ENCODE measurements at regions not wholly inside any gene's neighbourhood (a gene's known extent, or its start where the extent isn't known, plus 50 kb on each side); places are given as distances from the start of the nearest gene placed in this dataset.

- no peak for DNase-seq (ENCODE audit: low spot score)
Measured at GRCh38 chr10:104515678-104516199, 125.4 kb upstream of the SORCS3 start.

GRCh38 chr10:104516986-104517385, 124.1 kb upstream of the SORCS3 start:
- Histone ChIP-seq H3K4me1 (ENCODE audit: control insufficient read depth in 2 of 2, insufficient read depth in 1 of 2, low read depth in 1 of 2, low read length in 2 of 2) (no peaks in the 10 kb centered on the region), H3K27ac (replicated peaks; ENCODE audit: low read length) (no peak overlapping the region), H3K4me2 (ENCODE audit: insufficient read depth, low read length, poor library complexity, severe bottlenecking) (no peak overlapping the region), H3K79me1 (ENCODE audit: low read depth, low read length) (no peaks in the 10 kb centered on the region), H3K9me3 (replicated peaks in 1 of 2; ENCODE audit: control insufficient read depth in 2 of 2, insufficient read depth in 1 of 2, low read depth in 1 of 2, low read length in 2 of 2) (no peaks in the 10 kb centered on the region), H2BK120ac (ENCODE audit: low read depth, low read length) (no peak overlapping the region), H2AK5ac (ENCODE audit: low read depth, low read length) (no peak overlapping the region), H4K91ac (ENCODE audit: low read depth, low read length, poor library complexity) (no peak overlapping the region), H3K4ac (ENCODE audit: low read length) (no peak overlapping the region), H3K14ac (ENCODE audit: low read length) (no peak overlapping the region), H2BK15ac (ENCODE audit: low read length) (no peak overlapping the region), H3K36me3 (replicated peaks in 1 of 2; ENCODE audit: control insufficient read depth in 2 of 2, insufficient read depth in 2 of 2, low read length in 2 of 2) (no peaks in the 10 kb centered on the region), H2BK5ac (ENCODE audit: low read length) (no peak overlapping the region), H2BK12ac (ENCODE audit: low read length) (no peak overlapping the region), H4K8ac (ENCODE audit: low read depth, low read length) (no peak overlapping the region), H3K18ac (ENCODE audit: low read length) (no peak overlapping the region), H2AFZ (ENCODE audit: low read length) (no peak overlapping the region), H3K27me3 (ENCODE audit: control insufficient read depth in 3 of 3, insufficient read depth in 3 of 3, low read depth in 1 of 3, low read length in 3 of 3) (peaks cover 0 to 3% (median 0%) of the 10 kb centered on the region in 3 experiments), H3K4me3 (ENCODE audit: low read length in 2 of 2) (no peak overlapping the region), H3K23ac (ENCODE audit: low read depth, low read length, poor library complexity) (no peak overlapping the region), H3K9ac (ENCODE audit: low read depth, low read length, poor library complexity) (no peak overlapping the region)
- no CpG with 5 or more reads among the region's 2 CpGs for WGBS, 2 donors (ENCODE audit: extremely low coverage in 2 of 2, insufficient read length in 2 of 2, insufficient replicate concordance in 1 of 2)
- no peak for DNase-seq (ENCODE audit: low spot score)

More at GRCh38 chr10:104515678-104516199, 125.4 kb upstream of the SORCS3 start:
- no peak overlapping the region for H2BK15ac ChIP-seq (ENCODE audit: low read length)
- no CpG with 5 or more reads among the region's 2 CpGs for WGBS, 2 donors (ENCODE audit: extremely low coverage in 2 of 2, insufficient read length in 2 of 2, insufficient replicate concordance in 1 of 2)
- H2BK5ac ChIP-seq (ENCODE audit: low read length): no peak overlapping the region
- H3K27ac ChIP-seq (replicated peaks; ENCODE audit: low read length): no peak overlapping the region
- H3K4me1 ChIP-seq (ENCODE audit: control insufficient read depth in 2 of 2, insufficient read depth in 1 of 2, low read depth in 1 of 2, low read length in 2 of 2): no peaks in the 10 kb centered on the region
- no peak overlapping the region for H3K4ac ChIP-seq (ENCODE audit: low read length)
- no peak overlapping the region for H3K9ac ChIP-seq (ENCODE audit: low read depth, low read length, poor library complexity)
- no peaks in the 10 kb centered on the region for H3K9me3 ChIP-seq (replicated peaks in 1 of 2; ENCODE audit: control insufficient read depth in 2 of 2, insufficient read depth in 1 of 2, low read depth in 1 of 2, low read length in 2 of 2)
- no peaks in the 10 kb centered on the region for H3K79me1 ChIP-seq (ENCODE audit: low read depth, low read length)
- H4K91ac ChIP-seq (ENCODE audit: low read depth, low read length, poor library complexity): no peak overlapping the region
- H2AFZ ChIP-seq (ENCODE audit: low read length): no peak overlapping the region
- H3K18ac ChIP-seq (ENCODE audit: low read length): no peak overlapping the region
- no peak overlapping the region for H2BK12ac ChIP-seq (ENCODE audit: low read length)
- no peak overlapping the region for H2BK120ac ChIP-seq (ENCODE audit: low read depth, low read length)
- H3K4me3 ChIP-seq (ENCODE audit: low read length in 2 of 2): no peak overlapping the region
- H3K27me3 ChIP-seq (ENCODE audit: control insufficient read depth in 3 of 3, insufficient read depth in 3 of 3, low read depth in 1 of 3, low read length in 3 of 3): peaks cover 0 to 3% (median 0%) of the 10 kb centered on the region in 3 experiments
- H3K4me2 ChIP-seq (ENCODE audit: insufficient read depth, low read length, poor library complexity, severe bottlenecking): no peak overlapping the region
- no peaks in the 10 kb centered on the region for H3K36me3 ChIP-seq (replicated peaks in 1 of 2; ENCODE audit: control insufficient read depth in 2 of 2, insufficient read depth in 2 of 2, low read length in 2 of 2)
- no peak overlapping the region for H2AK5ac ChIP-seq (ENCODE audit: low read depth, low read length)
- no peak overlapping the region for H4K8ac ChIP-seq (ENCODE audit: low read depth, low read length)
- H3K23ac ChIP-seq (ENCODE audit: low read depth, low read length, poor library complexity): no peak overlapping the region
- H3K14ac ChIP-seq (ENCODE audit: low read length): no peak overlapping the region

GRCh38 chr10:104517946-104518345, 123.1 kb upstream of the SORCS3 start:
- Histone ChIP-seq H3K79me1 (ENCODE audit: low read depth, low read length) (no peaks in the 10 kb centered on the region), H3K4me2 (ENCODE audit: insufficient read depth, low read length, poor library complexity, severe bottlenecking) (no peak overlapping the region), H2BK15ac (ENCODE audit: low read length) (no peak overlapping the region), H3K4me3 (ENCODE audit: low read length in 2 of 2) (no peak overlapping the region), H3K4me1 (ENCODE audit: control insufficient read depth in 2 of 2, insufficient read depth in 1 of 2, low read depth in 1 of 2, low read length in 2 of 2) (no peaks in the 10 kb centered on the region), H3K27me3 (ENCODE audit: control insufficient read depth in 3 of 3, insufficient read depth in 3 of 3, low read depth in 1 of 3, low read length in 3 of 3) (peaks cover 0 to 3% (median 0%) of the 10 kb centered on the region in 3 experiments), H3K9me3 (replicated peaks in 1 of 2; ENCODE audit: control insufficient read depth in 2 of 2, insufficient read depth in 1 of 2, low read depth in 1 of 2, low read length in 2 of 2) (no peaks in the 10 kb centered on the region), H3K27ac (replicated peaks; ENCODE audit: low read length) (no peak overlapping the region), H3K4ac (ENCODE audit: low read length) (no peak overlapping the region), H4K8ac (ENCODE audit: low read depth, low read length) (no peak overlapping the region), H2AFZ (ENCODE audit: low read length) (no peak overlapping the region), H3K14ac (ENCODE audit: low read length) (no peak overlapping the region), H2AK5ac (ENCODE audit: low read depth, low read length) (no peak overlapping the region), H3K23ac (ENCODE audit: low read depth, low read length, poor library complexity) (no peak overlapping the region), H2BK120ac (ENCODE audit: low read depth, low read length) (no peak overlapping the region), H3K9ac (ENCODE audit: low read depth, low read length, poor library complexity) (no peak overlapping the region), H3K36me3 (replicated peaks in 1 of 2; ENCODE audit: control insufficient read depth in 2 of 2, insufficient read depth in 2 of 2, low read length in 2 of 2) (no peaks in the 10 kb centered on the region), H2BK12ac (ENCODE audit: low read length) (no peak overlapping the region), H2BK5ac (ENCODE audit: low read length) (no peak overlapping the region), H3K18ac (ENCODE audit: low read length) (no peak overlapping the region), H4K91ac (ENCODE audit: low read depth, low read length, poor library complexity) (no peak overlapping the region)
- no peak for DNase-seq (ENCODE audit: low spot score)
- no CpG with 5 or more reads among the region's 4 CpGs for WGBS, 2 donors (ENCODE audit: extremely low coverage in 2 of 2, insufficient read length in 2 of 2, insufficient replicate concordance in 1 of 2)

- peaks cover 0 to 3% (median 0%) of the 10 kb centered on the region in 3 experiments for H3K27me3 ChIP-seq (ENCODE audit: control insufficient read depth in 3 of 3, insufficient read depth in 3 of 3, low read depth in 1 of 3, low read length in 3 of 3)
- no peak overlapping the region for H3K18ac ChIP-seq (ENCODE audit: low read length)
- no peak overlapping the region for H3K9ac ChIP-seq (ENCODE audit: low read depth, low read length, poor library complexity)
- no peak overlapping the region for H3K4ac ChIP-seq (ENCODE audit: low read length)
- no peak overlapping the region for H2BK15ac ChIP-seq (ENCODE audit: low read length)
- H2AK5ac ChIP-seq (ENCODE audit: low read depth, low read length): no peak overlapping the region
- no peak overlapping the region for H2BK12ac ChIP-seq (ENCODE audit: low read length)
- DNase-seq (ENCODE audit: low spot score): no peak
- H2BK5ac ChIP-seq (ENCODE audit: low read length): no peak overlapping the region
- no peak overlapping the region for H3K4me3 ChIP-seq (ENCODE audit: low read length in 2 of 2)
- H3K36me3 ChIP-seq (replicated peaks in 1 of 2; ENCODE audit: control insufficient read depth in 2 of 2, insufficient read depth in 2 of 2, low read length in 2 of 2): no peaks in the 10 kb centered on the region
- no peaks in the 10 kb centered on the region for H3K9me3 ChIP-seq (replicated peaks in 1 of 2; ENCODE audit: control insufficient read depth in 2 of 2, insufficient read depth in 1 of 2, low read depth in 1 of 2, low read length in 2 of 2)
- no peak overlapping the region for H4K8ac ChIP-seq (ENCODE audit: low read depth, low read length)
- H3K27ac ChIP-seq (replicated peaks; ENCODE audit: low read length): no peak overlapping the region
- WGBS, 2 donors (ENCODE audit: extremely low coverage in 2 of 2, insufficient read length in 2 of 2, insufficient replicate concordance in 1 of 2): no CpG with 5 or more reads among the region's 6 CpGs
- H4K91ac ChIP-seq (ENCODE audit: low read depth, low read length, poor library complexity): no peak overlapping the region
- no peak overlapping the region for H3K4me2 ChIP-seq (ENCODE audit: insufficient read depth, low read length, poor library complexity, severe bottlenecking)
- no peak overlapping the region for H2BK120ac ChIP-seq (ENCODE audit: low read depth, low read length)
- no peaks in the 10 kb centered on the region for H3K4me1 ChIP-seq (ENCODE audit: control insufficient read depth in 2 of 2, insufficient read depth in 1 of 2, low read depth in 1 of 2, low read length in 2 of 2)
- no peaks in the 10 kb centered on the region for H3K79me1 ChIP-seq (ENCODE audit: low read depth, low read length)
- no peak overlapping the region for H3K14ac ChIP-seq (ENCODE audit: low read length)
- no peak overlapping the region for H2AFZ ChIP-seq (ENCODE audit: low read length)
- H3K23ac ChIP-seq (ENCODE audit: low read depth, low read length, poor library complexity): no peak overlapping the region
Measured at GRCh38 chr10:104518891-104519290, 122.2 kb upstream of the SORCS3 start.

Data from neuronal stem cell (in vitro differentiated cells).